ENCODE measurements at regions not wholly inside any gene's neighbourhood (a gene's known extent, or its start where the extent isn't known, plus 50 kb on each side); places are given as distances from the start of the nearest gene placed in this dataset.
"Not testable (repeated sequence)": the region's sequence is repeated elsewhere in the genome, so short reads cannot be mapped to it uniquely, and the experiment has no call there.

DNA sequence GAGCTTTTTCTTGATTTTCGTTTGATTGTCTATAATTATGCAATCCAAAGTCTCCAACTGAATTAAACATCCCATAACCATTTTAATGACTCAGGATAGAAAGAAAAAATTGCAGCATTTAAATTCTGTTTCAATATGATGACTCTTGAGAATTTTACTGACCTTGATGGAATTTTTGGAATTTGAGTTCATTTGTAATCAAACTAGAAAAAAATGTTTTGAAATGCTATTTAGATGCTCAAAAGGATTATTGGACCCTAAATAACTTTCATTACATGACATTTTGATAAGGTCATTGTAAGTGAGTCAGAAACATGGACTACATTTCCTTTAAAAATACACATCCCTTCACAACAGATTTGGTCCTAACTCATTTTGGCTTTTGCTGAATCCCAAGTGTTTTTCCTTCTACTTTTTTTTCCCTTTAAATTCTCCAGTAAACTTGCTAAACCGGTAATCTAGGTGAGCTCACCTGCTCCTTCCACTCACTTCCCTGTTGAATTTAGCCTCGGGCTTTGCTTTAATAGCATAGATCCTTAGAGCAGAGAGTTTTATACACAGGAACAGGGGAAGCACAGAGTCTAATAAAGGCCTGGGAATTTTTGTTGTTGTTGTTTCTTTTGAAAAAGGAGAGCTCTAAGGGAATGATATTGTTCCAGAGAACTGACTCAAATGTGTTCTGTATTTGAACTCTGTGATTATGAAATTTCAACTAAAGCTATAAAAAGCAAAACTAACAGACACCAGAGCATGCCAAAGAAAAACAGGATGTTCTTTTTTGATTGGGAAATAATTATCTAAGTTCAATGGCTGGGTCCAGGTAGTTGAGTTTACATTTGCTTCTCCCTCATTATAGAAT lies 1088.2 kb upstream of the CITED2 start:
- Mint-ChIP-seq H3K4me3 (no peak overlapping the region), H3K36me3 (no peaks in the 10 kb centered on the region), H3K27ac (no peak overlapping the region), H3K27me3 (peaks cover 9% of the 10 kb centered on the region), H3K9me3 (ENCODE audit: low read depth) (peaks cover 5% of the 10 kb centered on the region), H3K4me1 (ENCODE audit: low read depth) (no peaks in the 10 kb centered on the region)

DNA sequence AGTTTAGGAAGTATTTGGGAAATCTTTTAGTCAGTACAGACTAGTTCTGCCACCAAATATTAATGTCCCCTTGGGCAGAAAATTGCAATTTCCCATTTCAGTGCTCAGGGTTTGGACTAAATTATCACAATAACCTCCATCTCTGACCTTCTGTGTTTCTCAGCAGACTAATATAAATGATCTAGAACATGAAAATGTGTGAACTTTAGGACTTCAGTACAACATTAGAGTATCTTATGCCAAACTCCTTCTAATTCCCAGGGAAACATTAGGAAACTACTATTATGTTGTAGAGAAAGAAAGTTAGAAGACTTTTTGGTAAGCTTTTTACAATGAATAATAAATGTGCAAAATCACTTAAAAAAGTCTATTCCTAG lies 1087.6 kb upstream of the CITED2 start:
- Mint-ChIP-seq H3K4me1 (ENCODE audit: low read depth) (no peaks in the 10 kb centered on the region), H3K4me3 (no peak overlapping the region), H3K27ac (no peak overlapping the region), H3K27me3 (peaks cover 9% of the 10 kb centered on the region), H3K9me3 (ENCODE audit: low read depth) (peaks cover 5% of the 10 kb centered on the region), H3K36me3 (no peaks in the 10 kb centered on the region)

DNA sequence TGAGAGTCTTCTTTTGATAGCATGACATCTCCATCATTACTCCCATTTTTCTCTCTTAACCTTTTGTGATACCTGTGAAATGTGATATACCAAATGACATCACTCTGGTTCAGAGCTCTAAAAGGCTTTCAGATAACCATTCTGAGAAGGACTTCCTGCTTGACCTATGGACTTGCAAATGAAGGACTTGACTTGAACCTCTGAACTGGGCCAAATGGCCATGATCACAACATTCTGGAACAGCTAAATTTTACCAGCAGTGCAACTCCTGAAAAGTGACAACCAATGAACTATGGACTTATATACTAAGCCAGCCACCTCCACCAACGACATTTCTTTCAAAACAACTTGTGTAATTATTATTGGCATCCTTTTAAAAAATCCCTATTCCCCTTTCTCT lies 1085.8 kb upstream of the CITED2 start:
- Mint-ChIP-seq H3K27me3 (peaks cover 9% of the 10 kb centered on the region), H3K4me1 (ENCODE audit: low read depth) (no peaks in the 10 kb centered on the region), H3K9me3 (ENCODE audit: low read depth) (no peaks in the 10 kb centered on the region), H3K4me3 (no peak overlapping the region), H3K27ac (no peak overlapping the region), H3K36me3 (no peaks in the 10 kb centered on the region)

DNA sequence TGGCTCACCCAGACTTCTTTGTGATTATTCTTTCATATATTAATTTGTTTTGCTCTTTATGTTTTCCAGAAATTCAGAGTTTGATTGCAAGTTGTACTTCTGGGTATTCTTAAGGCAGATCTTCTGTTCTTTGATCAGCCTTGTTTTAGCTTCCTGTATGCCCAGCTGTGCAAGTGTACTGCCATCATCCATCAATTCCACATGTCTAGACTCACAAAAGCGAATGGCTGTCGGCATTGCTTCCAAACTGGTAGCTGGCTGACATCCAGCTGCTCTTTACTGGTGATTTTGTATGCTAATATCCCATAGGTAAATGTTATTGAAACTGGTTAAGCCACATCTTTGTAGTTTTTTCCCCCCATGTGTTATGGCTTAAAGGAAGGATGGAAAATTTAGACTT lies 1084.8 kb upstream of the CITED2 start:
- Mint-ChIP-seq H3K4me1 (ENCODE audit: low read depth) (no peaks in the 10 kb centered on the region), H3K36me3 (no peaks in the 10 kb centered on the region), H3K4me3 (no peak overlapping the region), H3K27me3 (peaks cover 9% of the 10 kb centered on the region), H3K9me3 (ENCODE audit: low read depth) (no peaks in the 10 kb centered on the region), H3K27ac (no peak overlapping the region)

GRCh38 chr6:140446241-140446640 lies 1071.8 kb upstream of the CITED2 start:
- Mint-ChIP-seq H3K36me3 (no peaks in the 10 kb centered on the region), H3K27me3 (no peaks in the 10 kb centered on the region), H3K9me3 (ENCODE audit: low read depth) (no peaks in the 10 kb centered on the region), H3K4me1 (ENCODE audit: low read depth) (no peaks in the 10 kb centered on the region), H3K27ac (no peak overlapping the region), H3K4me3 (no peak overlapping the region)

DNA sequence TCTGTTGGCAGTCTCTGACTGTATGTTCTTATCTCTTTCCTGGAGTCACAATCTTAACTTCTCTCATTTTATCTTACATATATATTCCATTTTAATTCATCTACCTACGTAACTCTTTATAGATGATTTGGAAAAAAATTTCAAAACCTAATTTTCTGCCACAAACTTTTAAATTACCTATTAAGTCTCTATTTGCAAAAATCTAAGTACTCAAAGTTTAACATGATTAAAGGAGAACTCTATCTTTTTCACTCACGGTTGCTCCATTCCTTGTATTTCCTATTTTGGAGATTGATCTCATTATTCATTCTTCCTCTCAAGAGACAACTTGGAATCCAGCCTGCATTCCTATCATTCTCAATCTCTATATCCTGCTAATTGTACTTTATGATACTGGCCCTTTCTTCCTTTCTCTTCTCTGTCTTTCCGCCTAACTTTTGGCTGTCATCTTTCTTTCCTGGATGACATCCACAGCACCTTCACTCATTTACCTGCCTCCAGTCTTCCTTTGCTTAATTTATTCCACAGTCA lies 1071.1 kb upstream of the CITED2 start:
- Mint-ChIP-seq H3K4me1 (ENCODE audit: low read depth) (no peaks in the 10 kb centered on the region), H3K36me3 (no peaks in the 10 kb centered on the region), H3K27ac (no peak overlapping the region), H3K4me3 (no peak overlapping the region), H3K27me3 (no peaks in the 10 kb centered on the region), H3K9me3 (ENCODE audit: low read depth) (no peaks in the 10 kb centered on the region)

- not testable (repeated sequence) for H3K27ac Mint-ChIP-seq; H3K9me3 Mint-ChIP-seq (ENCODE audit: low read depth); H3K4me3 Mint-ChIP-seq; H3K36me3 Mint-ChIP-seq; H3K4me1 Mint-ChIP-seq (ENCODE audit: low read depth); H3K27me3 Mint-ChIP-seq
Observed at GRCh38 chr6:140443112-140443511, 1068.7 kb upstream of the CITED2 start.

- no peaks in the 10 kb centered on the region for H3K27me3 Mint-ChIP-seq
- H3K36me3 Mint-ChIP-seq, result no peaks in the 10 kb centered on the region
- H3K4me3 Mint-ChIP-seq, result no peak overlapping the region
- H3K27ac Mint-ChIP-seq, result no peak overlapping the region
- no peaks in the 10 kb centered on the region for H3K4me1 Mint-ChIP-seq (ENCODE audit: low read depth)
- no peaks in the 10 kb centered on the region for H3K9me3 Mint-ChIP-seq (ENCODE audit: low read depth)
Observed at GRCh38 chr6:140441256-140441655, 1066.8 kb upstream of the CITED2 start.

- H3K9me3 Mint-ChIP-seq (ENCODE audit: low read depth), result no peaks in the 10 kb centered on the region
- no peak overlapping the region for H3K4me3 Mint-ChIP-seq
- H3K36me3 Mint-ChIP-seq, result no peaks in the 10 kb centered on the region
- no peaks in the 10 kb centered on the region for H3K4me1 Mint-ChIP-seq (ENCODE audit: low read depth)
- no peaks in the 10 kb centered on the region for H3K27me3 Mint-ChIP-seq
- H3K27ac Mint-ChIP-seq, result no peak overlapping the region
Observed at GRCh38 chr6:140440223-140440835, 1065.9 kb upstream of the CITED2 start.

GRCh38 chr6:140438346-140438735 lies 1063.9 kb upstream of the CITED2 start:
- no peak overlapping the region for H3K27ac Mint-ChIP-seq
- no peak overlapping the region for H3K4me3 Mint-ChIP-seq
- H3K4me1 Mint-ChIP-seq (ENCODE audit: low read depth), result no peaks in the 10 kb centered on the region
- peaks cover 3% of the 10 kb centered on the region for H3K27me3 Mint-ChIP-seq
- H3K9me3 Mint-ChIP-seq (ENCODE audit: low read depth), result no peaks in the 10 kb centered on the region
- H3K36me3 Mint-ChIP-seq, result no peaks in the 10 kb centered on the region

DNA sequence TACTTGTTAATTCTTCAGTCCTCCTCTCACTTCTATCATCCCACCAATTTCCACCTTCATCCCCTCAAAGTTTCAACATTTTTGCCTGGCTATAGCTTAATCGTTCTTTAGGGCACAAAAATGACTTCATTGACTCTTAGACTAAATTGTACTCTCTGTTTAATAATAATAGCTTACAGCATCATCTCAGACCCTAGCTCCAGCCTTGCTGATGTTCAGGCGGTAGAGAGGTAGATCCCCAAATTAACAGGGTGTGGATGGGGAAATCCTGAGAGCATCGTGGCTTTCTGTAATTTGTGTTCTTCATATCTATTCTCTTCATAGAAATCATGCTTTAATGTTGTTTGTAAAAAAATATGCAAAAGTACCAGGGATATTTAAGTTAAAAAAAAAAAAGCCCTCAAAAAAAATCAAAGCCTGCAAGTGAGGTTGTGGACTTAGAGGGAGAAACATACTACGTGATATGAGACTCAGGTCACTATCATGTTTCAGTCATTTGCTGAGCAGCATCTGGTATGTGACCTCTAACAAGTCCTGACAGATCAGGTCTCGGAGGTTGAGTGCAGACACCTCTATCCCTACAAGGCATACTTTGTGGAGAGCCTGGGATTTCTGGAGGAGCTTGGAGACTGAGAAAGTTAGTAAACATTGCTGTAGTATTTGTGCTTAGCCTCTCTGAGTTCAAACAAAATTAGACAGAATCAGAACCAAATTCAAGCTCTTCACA lies 1063.3 kb upstream of the CITED2 start:
- Mint-ChIP-seq H3K9me3 (ENCODE audit: low read depth) (no peaks in the 10 kb centered on the region), H3K4me3 (no peak overlapping the region), H3K36me3 (no peaks in the 10 kb centered on the region), H3K27ac (no peak overlapping the region), H3K4me1 (ENCODE audit: low read depth) (no peaks in the 10 kb centered on the region), H3K27me3 (peaks cover 3% of the 10 kb centered on the region)

DNA sequence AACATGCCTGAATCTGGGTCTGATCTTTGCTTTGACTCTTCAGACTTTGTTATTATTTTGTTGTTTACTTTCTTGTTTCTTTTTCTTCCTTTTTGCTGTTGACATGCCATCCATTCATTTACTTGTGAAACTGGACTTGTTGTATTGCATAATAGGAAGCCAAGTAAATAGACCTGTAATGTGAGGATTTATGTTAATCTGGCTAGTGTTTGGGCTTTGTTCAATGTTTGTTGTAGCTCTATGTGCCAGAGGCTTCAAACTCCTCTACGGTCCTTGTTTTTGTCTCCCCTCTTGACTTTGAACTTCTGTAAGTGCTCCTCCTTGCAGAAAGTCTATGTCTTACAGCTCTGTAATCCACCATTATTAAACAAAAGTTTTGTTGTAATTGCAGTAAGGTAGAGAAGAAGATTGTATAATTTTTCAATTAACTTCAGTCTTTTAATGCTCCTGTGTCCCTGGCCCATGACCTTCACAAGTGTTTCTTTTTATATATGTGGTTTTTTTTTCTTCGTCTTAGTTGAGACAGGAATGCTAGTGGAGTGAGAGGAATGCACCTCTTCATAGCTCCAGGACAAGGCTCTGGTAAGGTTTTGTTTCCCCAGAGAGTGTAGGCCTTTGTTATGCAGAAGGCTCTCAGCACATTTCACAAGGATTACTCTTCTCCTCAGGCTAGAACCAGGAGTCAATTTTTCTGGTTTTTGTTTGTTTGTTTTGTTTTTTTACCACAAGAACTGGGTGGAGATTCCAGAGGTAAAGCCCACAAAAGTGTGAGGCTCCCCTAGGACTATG lies 1061.8 kb upstream of the CITED2 start:
- Mint-ChIP-seq H3K4me3 (no peak overlapping the region), H3K27ac (no peak overlapping the region), H3K4me1 (ENCODE audit: low read depth) (no peaks in the 10 kb centered on the region), H3K36me3 (no peaks in the 10 kb centered on the region), H3K9me3 (ENCODE audit: low read depth) (no peaks in the 10 kb centered on the region), H3K27me3 (peaks cover 3% of the 10 kb centered on the region)

DNA sequence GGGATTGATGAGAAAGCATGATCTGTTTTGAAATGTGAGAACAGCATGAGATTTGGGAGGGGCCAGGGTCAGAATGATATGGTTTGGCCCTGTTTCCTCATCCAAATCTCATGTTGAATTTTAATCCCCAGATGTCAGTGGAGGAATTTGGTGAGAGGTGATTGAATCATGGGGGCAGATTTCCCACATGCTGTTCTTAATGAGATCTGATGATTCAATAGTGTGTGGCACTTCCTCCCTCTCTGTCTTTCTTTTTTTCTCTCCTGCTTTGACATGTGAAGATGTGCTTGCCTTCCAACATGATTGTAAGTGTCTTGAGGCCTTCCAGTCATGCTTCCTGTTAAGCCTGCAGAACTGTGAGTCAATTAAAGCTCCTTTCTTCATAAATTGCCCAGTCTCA lies 1060.3 kb upstream of the CITED2 start:
- H3K4me3 Mint-ChIP-seq, result no peak overlapping the region
- peaks cover 3% of the 10 kb centered on the region for H3K27me3 Mint-ChIP-seq
- H3K4me1 Mint-ChIP-seq (ENCODE audit: low read depth), result no peaks in the 10 kb centered on the region
- H3K36me3 Mint-ChIP-seq, result no peaks in the 10 kb centered on the region
- no peaks in the 10 kb centered on the region for H3K9me3 Mint-ChIP-seq (ENCODE audit: low read depth)
- H3K27ac Mint-ChIP-seq, result no peak overlapping the region

- Mint-ChIP-seq H3K36me3 (no peaks in the 10 kb centered on the region), H3K9me3 (ENCODE audit: low read depth) (no peaks in the 10 kb centered on the region), H3K27ac (no peak overlapping the region), H3K4me3 (no peak overlapping the region), H3K4me1 (ENCODE audit: low read depth) (no peaks in the 10 kb centered on the region), H3K27me3 (peaks cover 3% of the 10 kb centered on the region)
Observed at GRCh38 chr6:140433072-140433471, 1058.6 kb upstream of the CITED2 start.

GRCh38 chr6:140427842-140428241 lies 1053.4 kb upstream of the CITED2 start:
- Mint-ChIP-seq H3K4me3 (no peak overlapping the region), H3K9me3 (ENCODE audit: low read depth) (no peaks in the 10 kb centered on the region), H3K36me3 (no peaks in the 10 kb centered on the region), H3K27me3 (peaks cover 3% of the 10 kb centered on the region), H3K27ac (no peak overlapping the region), H3K4me1 (ENCODE audit: low read depth) (no peaks in the 10 kb centered on the region)
